ENCODE measurements at regions not wholly inside any gene's neighbourhood (a gene's known extent, or its start where the extent isn't known, plus 50 kb on each side); places are given as distances from the start of the nearest gene placed in this dataset.

DNA sequence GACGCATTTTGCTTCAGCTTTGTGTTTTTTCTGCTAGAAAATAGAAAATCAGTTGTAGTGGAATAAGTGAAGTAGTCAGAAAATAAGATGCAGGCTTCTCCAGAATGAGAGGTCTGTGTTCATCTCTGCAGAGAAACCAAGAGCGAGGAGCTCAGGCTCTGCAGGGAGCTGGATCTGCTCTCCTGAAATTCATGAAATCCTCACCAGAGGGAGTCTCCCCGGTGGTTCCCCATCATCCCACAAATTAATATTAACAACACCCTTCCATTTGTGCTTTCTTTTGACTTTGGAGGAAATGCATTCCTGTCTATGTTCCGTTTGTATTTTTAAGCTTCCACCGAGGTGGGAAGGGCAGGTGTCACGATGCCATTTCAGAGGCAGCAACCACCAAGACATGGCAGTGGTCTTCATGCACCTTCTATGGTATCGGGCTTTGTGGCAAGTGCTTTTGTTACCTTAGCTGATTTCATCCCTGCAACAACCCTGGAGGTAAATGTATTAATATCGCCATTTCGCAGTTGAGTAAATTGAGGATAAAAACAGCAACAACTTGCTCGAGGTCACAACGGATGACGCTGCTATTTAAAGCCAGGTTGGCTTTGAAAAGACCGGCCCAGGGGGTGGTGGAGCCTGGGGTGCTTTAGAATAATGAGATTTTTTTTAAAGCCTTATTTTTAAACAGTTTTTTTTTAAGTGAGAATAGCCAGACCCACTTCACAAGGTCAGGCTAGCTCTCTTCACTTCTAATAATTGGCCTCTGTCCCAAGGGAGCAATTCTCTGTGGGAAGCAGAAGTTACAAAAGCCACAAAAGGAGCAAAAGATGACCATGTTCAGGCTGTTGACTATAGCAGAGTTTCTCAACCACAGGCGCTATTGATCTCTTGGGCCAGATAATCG, 367.6 kb upstream of the ERCC4 start:
- no peak overlapping the region for H3K27ac ChIP-seq
- intact Hi-C loops (cut with DNase I), result no loop called here
- DNase-seq, result no peak
- H3K9ac ChIP-seq (ENCODE audit: low read depth in 2 of 2, low read length in 2 of 2), result no peak overlapping the region
- no peaks in the 10 kb centered on the region for H3K4me1 ChIP-seq
- no peaks in the 10 kb centered on the region for H3K27me3 ChIP-seq
- H3K9me3 ChIP-seq, result no peaks in the 10 kb centered on the region
- no peaks in the 10 kb centered on the region for H3K36me3 ChIP-seq
- H3K4me3 ChIP-seq, result no peak overlapping the region
- TF ChIP-seq CTCF (IDR thresholded peaks at IDR 0.05), result no peak

GRCh38 chr16:13552960-13553257, 367.0 kb upstream of the ERCC4 start:
- Histone ChIP-seq H3K4me3 (no peak overlapping the region), H3K36me3 (no peaks in the 10 kb centered on the region), H3K27me3 (no peaks in the 10 kb centered on the region), H3K9ac (ENCODE audit: low read depth in 2 of 2, low read length in 2 of 2) (no peak overlapping the region), H3K9me3 (no peaks in the 10 kb centered on the region), H3K27ac (no peak overlapping the region), H3K4me1 (no peaks in the 10 kb centered on the region)
- intact Hi-C loops (cut with DNase I), result no loop called here
- DNase-seq, result no peak
- no peak for TF ChIP-seq CTCF (IDR thresholded peaks at IDR 0.05)

- no peak for TF ChIP-seq CTCF (IDR thresholded peaks at IDR 0.05)
- Histone ChIP-seq H3K27me3 (no peaks in the 10 kb centered on the region), H3K9me3 (no peaks in the 10 kb centered on the region), H3K4me1 (no peaks in the 10 kb centered on the region), H3K4me3 (no peak overlapping the region), H3K27ac (no peak overlapping the region), H3K9ac (ENCODE audit: low read depth in 2 of 2, low read length in 2 of 2) (no peak overlapping the region), H3K36me3 (no peaks in the 10 kb centered on the region)
- intact Hi-C loops (cut with DNase I), result no loop called here
- DNase-seq, result no peak
Observed at GRCh38 chr16:13553453-13553985, 366.4 kb upstream of the ERCC4 start.

- intact Hi-C loops (cut with DNase I), result no loop called here
- Histone ChIP-seq H3K4me3 (no peak overlapping the region), H3K4me1 (no peaks in the 10 kb centered on the region), H3K27ac (no peak overlapping the region), H3K27me3 (no peaks in the 10 kb centered on the region), H3K36me3 (no peaks in the 10 kb centered on the region), H3K9ac (ENCODE audit: low read depth in 2 of 2, low read length in 2 of 2) (no peak overlapping the region), H3K9me3 (no peaks in the 10 kb centered on the region)
- DNase-seq, result no peak
- TF ChIP-seq CTCF (IDR thresholded peaks at IDR 0.05), result no peak
Observed at GRCh38 chr16:13554005-13554404, 365.9 kb upstream of the ERCC4 start.

DNA sequence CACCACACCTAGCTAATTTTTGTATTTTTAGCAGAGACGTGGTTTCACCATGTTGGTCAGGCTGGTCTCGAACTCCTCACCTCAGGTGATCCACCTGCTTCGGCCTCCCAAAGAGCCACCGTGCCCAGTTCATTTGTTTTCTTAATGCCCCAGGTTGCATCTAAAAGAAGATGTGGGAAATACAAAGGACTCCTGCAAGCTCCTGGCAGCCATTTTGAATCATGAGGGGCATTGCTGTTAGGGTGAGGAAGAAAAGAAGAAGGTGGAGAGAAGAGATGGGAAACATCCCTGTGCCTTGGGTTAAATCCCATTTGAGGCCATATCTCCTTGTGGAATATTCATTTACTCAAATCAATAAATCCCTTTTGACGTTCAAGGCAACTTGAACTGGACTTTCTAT, 365.3 kb upstream of the ERCC4 start:
- Histone ChIP-seq H3K9me3 (no peaks in the 10 kb centered on the region), H3K4me3 (no peak overlapping the region), H3K4me1 (no peaks in the 10 kb centered on the region), H3K27ac (no peak overlapping the region), H3K9ac (ENCODE audit: low read depth in 2 of 2, low read length in 2 of 2) (no peak overlapping the region), H3K36me3 (no peaks in the 10 kb centered on the region), H3K27me3 (no peaks in the 10 kb centered on the region)
- intact Hi-C loops (cut with DNase I), result no loop called here
- no peak for TF ChIP-seq CTCF (IDR thresholded peaks at IDR 0.05)
- DNase-seq, result no peak
